ENCODE measurements at regions not wholly inside any gene's neighbourhood (a gene's known extent, or its start where the extent isn't known, plus 50 kb on each side); places are given as distances from the start of the nearest gene placed in this dataset.
"Not testable (repeated sequence)": the region's sequence is repeated elsewhere in the genome, so short reads cannot be mapped to it uniquely, and the experiment has no call there.

DNA sequence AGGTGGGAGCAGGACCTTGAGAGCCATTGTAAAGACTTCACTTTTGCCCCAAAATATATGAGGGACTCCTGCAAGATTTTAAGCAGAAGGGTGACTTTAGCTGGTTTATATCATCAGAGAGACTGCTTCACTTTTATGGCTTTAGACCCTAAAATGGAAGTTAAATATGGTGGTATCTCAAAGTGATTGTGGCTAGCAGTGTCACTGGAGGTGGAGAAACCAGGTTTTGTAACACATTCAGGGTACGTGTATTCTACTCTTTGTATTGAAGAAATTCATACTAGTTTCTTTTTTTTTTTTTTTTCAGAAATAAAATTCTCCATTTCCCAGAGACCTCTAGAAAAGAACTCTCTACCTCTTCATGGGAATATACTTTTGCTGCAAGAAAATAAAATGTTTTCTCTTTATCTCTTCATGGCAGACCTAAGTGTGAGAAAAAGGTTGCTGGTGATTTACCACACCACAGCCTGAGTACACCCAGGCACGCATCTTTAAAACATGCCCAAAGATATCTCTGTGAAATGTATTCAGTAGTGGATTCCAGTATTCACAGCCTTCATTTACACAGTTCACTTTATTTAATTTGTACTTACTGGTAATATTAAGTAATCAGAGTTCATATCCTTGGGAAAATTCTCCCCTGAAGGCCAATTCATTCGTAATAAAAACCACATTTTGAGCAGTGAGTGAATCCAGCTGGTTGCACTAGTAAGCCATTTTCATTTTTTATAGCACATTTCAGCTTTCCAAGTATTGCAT lies 74.3 kb upstream of the GUCY1A1 start:
- peak in 2 of 3 donors; percentile 48 to 60 for DNase-seq (ENCODE audit: low read depth in 3 of 3, low spot score in 2 of 3)

DNA sequence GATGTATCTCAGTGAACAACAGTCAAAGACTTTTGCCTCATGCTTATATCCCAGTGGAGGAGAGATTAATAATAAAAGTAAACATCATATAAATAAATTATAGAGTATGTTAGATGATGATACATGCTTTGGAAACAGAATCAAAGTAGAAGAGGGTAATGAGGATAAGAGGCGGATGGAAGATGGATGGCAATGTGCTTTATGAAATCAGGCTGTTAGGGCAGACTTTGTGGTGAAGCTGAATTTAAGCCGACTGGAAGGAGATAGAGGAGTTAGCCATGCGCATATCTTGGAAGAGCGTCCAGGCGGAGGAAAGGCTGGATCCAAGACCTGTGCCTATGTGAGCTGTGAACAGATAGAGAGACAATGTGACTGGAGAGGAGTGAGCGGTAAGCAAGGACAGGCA lies 74.9 kb upstream of the GUCY1A1 start:
- DNase-seq (ENCODE audit: low read depth in 3 of 3, low spot score in 2 of 3), result no peak

DNA sequence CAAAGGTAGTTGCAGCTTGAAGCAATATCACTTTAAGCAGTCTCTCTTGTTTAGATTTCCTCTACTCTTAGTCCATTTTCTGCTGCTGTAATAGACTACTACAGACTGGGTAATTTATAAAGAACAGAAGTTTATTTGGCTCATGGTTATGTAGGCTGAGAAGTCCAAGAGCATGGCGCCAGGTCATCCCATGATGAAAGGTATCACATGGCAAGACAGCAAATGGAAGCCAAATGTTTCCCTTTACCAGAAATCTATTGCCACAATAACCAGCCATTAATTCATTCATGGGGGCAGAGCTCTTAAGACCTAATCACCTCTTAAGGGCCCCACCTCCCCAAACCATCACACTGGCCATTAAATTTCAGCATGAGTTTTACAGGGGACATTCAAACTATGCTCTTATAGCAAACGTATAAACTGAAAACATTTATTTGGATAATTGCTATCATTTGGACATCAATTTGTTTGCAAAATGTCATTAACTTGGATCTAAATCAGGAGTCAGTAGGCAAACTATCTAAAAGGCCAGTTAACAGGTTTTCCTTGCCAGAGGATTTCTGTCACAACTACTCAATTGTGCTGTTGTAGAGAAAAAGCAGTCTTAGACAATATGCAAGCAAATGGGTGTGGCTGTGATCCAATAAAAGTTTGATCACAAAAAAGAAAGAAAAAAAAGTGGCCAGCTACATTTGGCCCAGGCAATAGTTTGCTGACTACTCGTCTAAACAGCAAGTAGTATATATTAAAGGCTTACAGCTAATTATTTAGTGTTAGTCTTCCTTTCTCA lies 75.7 kb upstream of the GUCY1A1 start:
- no peak for DNase-seq (ENCODE audit: low read depth in 3 of 3, low spot score in 2 of 3)

DNA sequence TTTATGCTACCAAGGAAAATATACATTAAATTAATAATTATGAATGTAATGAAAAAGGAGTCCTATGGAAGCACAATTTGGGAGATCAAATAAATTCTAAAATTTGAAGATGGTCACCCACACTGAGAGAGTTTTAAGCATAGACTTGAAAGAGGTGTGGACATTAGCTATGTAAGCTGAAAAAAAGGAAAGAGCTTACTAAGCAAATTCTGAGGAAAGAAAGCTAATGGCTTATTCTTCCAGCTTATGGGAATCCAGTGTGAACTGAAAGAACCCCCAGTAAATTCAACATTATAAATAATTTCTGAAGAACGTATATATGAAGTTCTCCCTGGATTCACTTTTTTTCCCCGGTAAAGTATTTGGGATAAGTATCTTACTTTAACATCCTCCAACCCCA lies 78.2 kb upstream of the GUCY1A1 start:
- DNase-seq (ENCODE audit: low read depth in 3 of 3, low spot score in 2 of 3), result no peak

DNA sequence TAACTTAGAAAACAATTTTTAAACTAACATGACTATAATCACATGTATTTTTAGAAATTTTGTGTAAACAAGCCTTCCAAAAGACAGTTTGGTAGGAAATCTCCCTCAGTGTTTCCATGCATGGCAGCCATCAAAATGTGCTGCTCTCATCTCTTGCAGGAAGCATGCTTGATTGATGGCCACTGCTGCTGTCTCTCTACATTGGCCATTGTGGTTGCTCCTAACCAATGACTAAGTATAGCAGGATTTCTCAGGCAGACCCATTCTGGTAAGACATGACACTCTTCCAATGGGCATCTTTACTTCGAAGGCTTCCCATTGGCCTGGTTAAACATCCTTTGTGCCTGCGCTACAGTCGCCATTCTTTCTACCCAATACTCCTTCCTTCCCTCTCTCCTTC lies 78.9 kb upstream of the GUCY1A1 start:
- no peak for DNase-seq (ENCODE audit: low read depth in 3 of 3, low spot score in 2 of 3)

DNA sequence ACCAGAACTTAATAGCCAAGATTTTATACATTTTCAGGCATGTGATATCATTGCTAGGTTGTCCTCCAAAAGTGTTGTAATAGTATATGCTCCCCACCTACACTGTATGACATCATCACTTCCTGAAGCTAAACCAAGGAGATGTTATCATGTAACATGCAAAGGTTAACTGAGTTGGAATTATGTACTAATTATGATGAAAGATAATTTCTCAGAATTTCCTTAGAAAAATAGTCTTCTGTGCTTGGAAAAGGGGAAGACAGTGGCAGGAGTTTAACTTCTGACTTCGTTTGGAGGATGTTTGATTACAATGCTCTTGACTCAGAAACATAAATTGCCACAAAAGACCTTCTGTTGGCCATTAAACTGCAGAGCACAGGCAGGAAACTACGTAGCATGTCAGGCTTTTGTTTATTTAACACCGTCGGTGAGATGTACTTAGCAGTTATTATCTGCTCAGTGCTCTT lies 83.6 kb upstream of the GUCY1A1 start:
- no peak for DNase-seq (ENCODE audit: low read depth in 3 of 3, low spot score in 2 of 3)

DNA sequence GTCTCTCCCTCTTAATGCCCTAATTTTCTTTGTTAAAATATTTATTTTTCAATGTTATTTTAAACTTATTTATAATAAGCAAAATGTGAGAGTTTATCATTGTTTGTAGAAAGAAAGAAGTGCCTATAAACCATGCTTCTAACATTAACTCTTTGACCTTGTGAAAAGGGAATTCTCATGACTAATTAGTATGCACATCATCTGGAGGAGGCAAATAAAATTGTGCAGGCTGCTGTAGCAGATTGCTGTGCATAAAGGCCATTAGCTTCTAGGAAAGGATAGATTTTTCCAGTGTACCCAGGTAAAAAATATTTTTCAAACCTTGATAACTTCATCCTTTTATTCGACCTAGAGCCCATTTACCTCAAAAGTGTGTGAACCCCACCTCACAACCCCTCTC lies 84.6 kb upstream of the GUCY1A1 start:
- DNase-seq (ENCODE audit: low read depth in 3 of 3, low spot score in 2 of 3), result no peak

DNA sequence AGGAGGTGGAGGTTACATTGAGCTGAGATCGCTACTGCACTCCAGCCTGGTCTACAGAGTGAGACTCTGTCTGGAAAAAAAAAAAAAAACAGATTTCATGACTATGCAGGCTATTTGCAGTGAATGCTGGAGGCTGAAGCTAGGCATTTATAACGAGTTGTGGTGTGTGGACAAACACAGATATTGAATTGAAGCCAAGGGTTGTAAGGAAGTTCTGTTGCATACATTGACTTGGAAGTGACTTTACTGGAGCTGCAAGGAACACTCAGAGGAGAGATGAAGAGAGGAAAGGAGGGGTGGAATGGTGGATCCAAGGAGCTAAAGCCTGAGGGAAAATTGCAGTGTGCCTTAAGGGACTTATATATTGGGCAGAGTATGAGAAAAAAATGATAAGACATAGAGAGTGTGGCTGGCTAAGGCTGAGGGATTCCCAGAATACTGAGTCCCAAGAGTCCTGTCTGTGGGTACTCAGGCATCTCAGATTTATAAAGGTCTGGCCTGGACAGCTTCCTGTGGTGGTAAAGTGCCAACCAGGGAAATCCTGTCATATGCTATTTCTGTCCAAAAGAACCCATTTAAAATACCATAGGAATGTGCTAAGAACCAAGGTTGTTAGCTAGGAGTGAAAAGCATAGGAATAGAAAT lies 87.8 kb upstream of the GUCY1A1 start:
- DNase-seq (ENCODE audit: low read depth in 3 of 3, low spot score in 2 of 3), result no peak

DNA sequence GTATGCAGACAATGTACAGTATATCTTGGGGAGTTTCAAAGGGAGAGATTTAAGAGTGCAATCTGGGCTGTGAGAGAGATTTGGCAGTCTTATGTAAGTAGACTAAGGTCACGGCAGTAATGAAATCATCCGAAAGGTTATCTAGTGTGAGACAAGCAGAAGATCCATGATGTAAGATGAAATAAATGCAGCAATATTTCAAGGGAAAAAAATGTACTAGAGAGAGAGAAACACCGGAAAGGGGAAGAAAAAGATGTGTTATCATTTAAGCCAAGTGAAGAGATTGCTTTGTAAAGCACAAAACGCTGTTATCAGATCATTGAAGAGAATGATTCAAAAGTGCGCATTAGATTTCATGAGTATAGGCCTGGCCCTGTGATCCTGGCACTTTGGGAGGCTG lies 88.4 kb upstream of the GUCY1A1 start:
- DNase-seq (ENCODE audit: low read depth in 3 of 3, low spot score in 2 of 3), result no peak

DNA sequence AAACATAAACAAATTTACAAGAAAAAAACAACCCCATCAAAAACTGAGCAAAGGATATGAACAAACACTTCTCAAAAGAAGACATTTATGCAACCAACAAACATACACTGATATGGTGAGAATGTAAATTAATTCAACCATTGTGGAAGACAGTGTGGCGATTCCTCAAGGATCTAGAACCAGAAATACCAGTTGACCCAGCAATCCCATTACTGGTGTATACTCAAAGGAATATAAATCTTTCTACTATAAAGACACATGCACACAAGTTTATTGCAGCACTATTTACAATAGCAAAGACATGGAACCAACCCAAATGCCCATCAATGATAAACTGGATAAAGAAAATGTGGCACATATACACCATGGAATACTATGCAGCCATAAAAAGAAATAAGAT lies 92.3 kb upstream of the GUCY1A1 start:
- not testable (repeated sequence) for DNase-seq (ENCODE audit: low read depth in 3 of 3, low spot score in 2 of 3)

DNA sequence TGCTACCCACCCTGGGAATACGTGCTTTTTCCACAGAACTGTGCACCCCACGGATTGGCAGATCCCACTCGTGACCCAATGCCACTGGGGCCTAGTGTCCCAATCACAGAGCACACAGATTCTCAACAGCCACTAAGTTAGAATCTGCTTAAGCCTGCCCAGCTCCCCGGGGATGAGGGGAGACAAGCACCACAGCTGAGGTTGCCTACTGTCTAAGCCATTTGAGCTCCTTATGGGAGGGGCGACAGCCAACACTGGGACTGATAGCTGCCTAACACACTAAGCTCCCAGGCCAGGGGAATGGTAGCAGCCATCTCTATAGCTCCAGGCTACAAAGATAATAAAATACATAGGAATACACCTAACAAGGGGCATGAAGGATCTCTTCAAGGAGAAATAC lies 93.5 kb upstream of the GUCY1A1 start:
- DNase-seq (ENCODE audit: low read depth in 3 of 3, low spot score in 2 of 3), result no peak

DNA sequence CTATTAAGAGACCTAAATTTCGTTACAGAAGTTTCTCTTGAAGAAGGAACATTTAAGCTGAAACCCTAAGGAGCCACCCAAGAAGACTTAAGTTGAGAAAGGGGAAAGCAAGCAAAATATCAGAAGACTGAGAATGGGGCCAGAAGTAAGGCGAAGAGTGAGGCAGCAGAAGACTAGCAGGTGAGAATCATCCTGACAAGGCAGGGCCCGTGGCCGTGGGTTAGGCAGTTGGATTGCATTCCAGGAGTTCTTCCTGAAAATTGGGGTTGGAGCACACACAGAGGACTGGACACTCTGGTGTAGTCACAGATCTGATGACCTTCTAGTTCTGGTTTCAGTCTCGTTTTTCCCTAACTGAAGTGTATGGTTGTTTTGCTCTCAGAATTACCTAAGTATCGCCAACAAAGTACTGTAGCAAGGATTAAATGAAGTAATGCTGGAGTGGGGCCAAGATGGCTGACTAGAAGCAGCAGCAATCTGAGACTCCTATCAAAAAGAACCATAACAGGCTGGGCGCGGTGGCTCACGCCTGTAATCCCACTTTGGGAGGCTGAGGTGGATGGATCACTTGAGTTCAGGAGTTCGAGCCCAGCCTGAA lies 94.4 kb upstream of the GUCY1A1 start:
- DNase-seq (ENCODE audit: low read depth in 3 of 3, low spot score in 2 of 3), result no peak

DNA sequence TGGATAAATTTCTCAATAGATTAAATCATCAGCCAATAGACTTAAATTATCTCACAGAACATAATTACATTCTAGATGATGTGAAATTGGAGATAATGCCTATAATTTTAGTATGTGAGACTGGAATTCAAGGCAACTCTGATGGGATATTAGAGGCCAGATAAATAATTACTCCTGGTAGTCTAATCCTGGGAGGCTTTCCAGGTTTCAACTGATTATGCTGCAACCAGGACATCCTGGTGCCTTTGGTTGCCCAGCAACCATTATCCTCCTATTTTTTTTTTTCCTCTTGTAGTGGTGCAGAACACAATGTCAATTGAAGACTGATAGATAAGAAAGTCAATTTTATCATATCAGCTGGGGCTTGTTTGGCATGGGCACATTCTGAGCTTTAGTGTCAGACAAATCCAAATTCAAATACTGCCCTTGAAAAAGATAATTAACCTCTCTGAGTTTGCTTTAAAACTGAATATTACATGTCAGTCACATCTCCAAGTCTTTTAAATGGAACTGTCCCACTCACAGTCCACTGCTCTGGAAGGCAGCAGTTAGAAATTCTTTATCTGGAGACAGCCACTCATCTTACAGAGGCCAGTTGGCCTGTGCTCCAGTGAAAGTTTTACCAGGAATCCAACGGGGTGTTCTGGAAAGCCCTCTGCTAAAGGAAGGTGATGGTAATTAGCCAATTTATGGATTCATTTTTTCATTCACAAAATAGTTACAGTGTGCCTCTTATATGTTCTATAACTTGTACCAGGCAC lies 95.3 kb upstream of the GUCY1A1 start:
- no peak for DNase-seq (ENCODE audit: low read depth in 3 of 3, low spot score in 2 of 3)

DNA sequence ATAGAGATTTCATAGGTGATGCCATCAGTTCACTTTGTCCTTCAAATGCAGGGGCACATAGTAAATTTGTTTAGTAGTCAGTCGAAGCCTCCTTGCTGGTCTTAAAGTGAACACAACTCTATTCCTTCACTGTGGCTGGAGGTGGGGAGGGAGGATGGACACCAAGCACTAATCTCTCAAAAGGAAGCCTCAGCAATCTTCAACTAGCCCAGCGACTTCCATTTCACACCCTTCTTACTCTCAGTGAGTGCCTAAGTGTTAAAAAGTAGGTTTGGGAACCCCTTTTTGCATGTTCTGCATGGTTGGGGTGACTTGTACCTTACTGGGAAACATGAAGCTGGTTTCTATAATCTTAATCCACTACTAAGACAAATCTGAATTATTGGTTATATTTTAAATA lies 96.0 kb upstream of the GUCY1A1 start:
- no peak for DNase-seq (ENCODE audit: low read depth in 3 of 3, low spot score in 2 of 3)

DNA sequence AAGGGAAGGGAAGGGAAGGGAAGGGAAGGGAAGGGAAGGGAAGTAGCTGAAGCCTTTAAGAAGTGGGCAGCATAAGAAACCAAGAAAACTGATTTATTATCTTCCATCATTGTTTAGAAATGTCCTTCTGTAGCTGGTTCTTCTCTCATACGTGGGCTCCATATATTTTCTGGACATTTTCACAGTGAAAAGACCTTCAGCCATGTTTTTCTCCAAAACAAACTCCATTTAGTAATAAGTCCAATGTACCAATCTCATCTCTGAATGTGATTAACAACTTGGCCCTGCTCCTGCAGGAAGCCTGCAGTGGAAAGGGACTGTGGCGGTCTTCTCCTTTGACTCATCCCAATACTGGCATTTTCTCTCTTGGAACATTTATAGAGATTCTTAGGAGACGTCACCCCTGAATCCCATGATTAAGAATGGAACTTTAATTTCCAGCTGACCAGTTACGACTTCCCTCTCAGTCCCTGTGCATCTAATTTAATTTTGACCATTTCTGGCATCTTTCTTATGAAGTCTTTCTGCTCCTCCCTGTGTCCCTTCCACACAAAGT lies 96.6 kb upstream of the GUCY1A1 start:
- DNase-seq (ENCODE audit: low read depth in 3 of 3, low spot score in 2 of 3), result no peak

DNA sequence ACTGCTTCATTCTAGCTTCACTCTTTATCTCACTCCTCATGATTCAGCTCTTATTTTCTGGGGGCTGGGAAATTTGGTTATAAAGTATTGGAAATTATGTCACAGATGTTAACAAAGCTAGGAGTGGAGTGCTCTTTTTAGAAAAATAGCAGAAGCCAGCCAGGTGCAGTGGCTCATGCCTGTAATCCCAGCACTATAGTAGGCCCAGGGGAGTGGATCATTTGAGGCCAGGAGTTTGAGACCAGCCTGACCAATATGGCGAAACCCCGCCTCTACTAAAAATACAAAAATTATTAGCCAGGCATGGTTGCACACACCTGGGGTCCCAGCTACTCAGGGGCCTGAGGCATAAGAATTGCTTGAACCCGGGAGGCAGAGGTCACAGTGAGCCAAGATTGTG lies 97.2 kb upstream of the GUCY1A1 start:
- no peak for DNase-seq (ENCODE audit: low read depth in 3 of 3, low spot score in 2 of 3)

DNA sequence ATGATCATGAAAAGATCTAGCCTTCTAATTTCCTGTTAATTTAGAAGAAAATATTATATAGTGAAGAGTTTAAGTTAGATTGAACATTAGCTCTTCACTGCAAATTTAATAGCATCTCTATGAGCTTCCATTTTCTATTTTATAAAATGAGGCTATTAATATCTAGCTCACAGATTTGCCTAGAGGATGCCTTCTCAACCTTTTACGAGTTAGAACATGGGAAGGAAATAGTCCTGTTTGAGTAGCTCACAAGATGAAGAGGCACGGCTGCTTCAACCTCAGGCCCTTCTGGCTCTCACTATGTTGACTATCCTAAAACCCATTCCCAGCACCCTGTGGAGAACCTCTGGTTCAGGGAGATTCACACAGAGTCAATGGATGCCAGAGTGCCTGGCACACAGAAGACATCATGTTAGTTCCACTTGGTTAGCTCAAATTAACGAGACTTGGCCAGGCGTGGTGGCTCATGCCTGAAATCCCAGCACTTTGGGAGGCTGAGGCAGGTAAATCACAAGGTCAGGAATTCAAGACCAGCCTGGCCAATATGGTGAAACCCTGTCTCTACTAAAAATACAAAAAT lies 97.9 kb upstream of the GUCY1A1 start:
- no peak for DNase-seq (ENCODE audit: low read depth in 3 of 3, low spot score in 2 of 3)

DNA sequence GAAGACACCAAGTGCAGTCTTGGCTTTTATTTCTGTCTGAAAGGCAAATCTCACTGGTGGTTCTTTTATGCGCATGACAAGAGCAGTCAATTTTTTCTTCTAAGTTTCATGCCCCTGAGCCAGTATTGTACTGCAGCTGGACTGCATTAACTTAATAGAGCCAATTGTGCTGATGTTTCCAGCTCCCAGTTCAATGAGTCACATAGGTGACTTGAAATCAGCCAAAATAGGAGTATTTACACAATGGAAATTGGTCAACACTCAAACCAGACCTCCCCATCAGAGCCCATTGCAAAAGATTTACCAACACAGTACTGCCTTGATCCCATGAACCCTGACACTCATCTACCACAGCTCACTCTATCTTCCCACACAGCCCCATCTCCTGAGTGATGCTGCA lies 100.3 kb upstream of the GUCY1A1 start:
- DNase-seq (ENCODE audit: low read depth in 3 of 3, low spot score in 2 of 3), result no peak

DNA sequence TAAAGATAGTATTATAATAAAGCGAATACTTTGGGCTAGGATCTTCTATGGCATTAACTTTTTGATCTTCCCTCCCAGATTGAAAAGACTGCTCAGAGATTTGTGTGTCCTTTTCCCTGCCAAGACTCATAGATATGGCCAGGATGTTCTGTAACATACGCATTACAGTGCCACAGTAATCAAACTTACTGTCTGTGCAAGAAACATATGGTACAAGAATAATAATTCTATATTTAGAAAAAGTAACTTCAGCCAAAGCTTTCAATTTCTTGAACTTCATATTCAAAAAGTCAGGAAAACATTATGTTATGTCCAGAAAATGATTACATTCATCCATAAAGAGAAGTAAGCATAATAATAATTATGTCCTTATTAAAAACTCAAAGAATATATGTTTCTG lies 100.9 kb upstream of the GUCY1A1 start:
- no peak for DNase-seq (ENCODE audit: low read depth in 3 of 3, low spot score in 2 of 3)

DNA sequence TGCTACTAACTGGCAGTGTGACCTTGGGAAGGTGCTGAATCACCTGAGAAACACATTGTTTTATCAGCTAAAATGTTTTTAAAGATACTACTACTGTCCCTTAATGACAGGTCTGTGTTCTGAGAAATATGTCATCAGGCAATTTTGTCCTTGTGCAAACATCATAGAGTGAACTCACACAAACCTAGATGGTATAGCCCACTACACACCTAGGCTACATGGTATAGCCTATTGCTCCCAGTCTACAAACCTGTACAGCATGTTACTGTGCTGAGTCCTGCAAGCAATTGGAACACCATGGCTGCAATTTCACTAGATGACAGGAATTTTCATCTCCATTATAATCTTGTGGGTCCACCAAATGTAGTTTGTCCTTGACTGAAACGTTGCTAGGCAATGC lies 101.3 kb upstream of the GUCY1A1 start:
- no peak for DNase-seq (ENCODE audit: low read depth in 3 of 3, low spot score in 2 of 3)

Measured in right renal cortex interstitium (tissue), 3 donors.